Smooth muscle cell of the brain vasculature (primary cell): ENCODE measurements at regions not wholly inside any gene's neighbourhood (a gene's known extent, or its start where the extent isn't known, plus 50 kb on each side); places are given as distances from the start of the nearest gene placed in this dataset.
"Not testable (repeated sequence)": the region's sequence is repeated elsewhere in the genome, so short reads cannot be mapped to it uniquely, and the experiment has no call there.

Source experiments
- DNase-seq: peaks from one replicate; pipeline ENCODE4 v3.0.0-alpha.2; 2012; ENCODE audit warnings: low read depth, low spot score

- DNase-seq = not testable (repeated sequence)
These were observed 96.2 kb downstream of the BDH1 start for GRCh38 chr3:197459571-197459970.

- no peak for DNase-seq
These were observed 96.8 kb downstream of the BDH1 start for GRCh38 chr3:197458906-197459470.

- no peak for DNase-seq
These were observed 97.5 kb downstream of the BDH1 start for GRCh38 chr3:197458179-197458707.

- no peak for DNase-seq
These were observed 99.3 kb downstream of the BDH1 start for GRCh38 chr3:197456261-197457091.

- DNase-seq = not testable (repeated sequence)
These were observed 100.9 kb downstream of the BDH1 start for GRCh38 chr3:197454841-197455240.

GRCh38 chr3:197454014-197454413 is 101.8 kb downstream of the BDH1 start:
- DNase-seq = no peak

- no peak for DNase-seq
These were observed 105.0 kb downstream of the BDH1 start for GRCh38 chr3:197450810-197451209.

GRCh38 chr3:197450308-197450707 is 105.5 kb downstream of the BDH1 start:
- no peak for DNase-seq

GRCh38 chr3:197449181-197449580 is 106.6 kb downstream of the BDH1 start:
- DNase-seq = not testable (repeated sequence)

- DNase-seq = not testable (repeated sequence)
These were observed 108.0 kb downstream of the BDH1 start for GRCh38 chr3:197447781-197448180.

- no peak for DNase-seq
These were observed 108.7 kb downstream of the BDH1 start for GRCh38 chr3:197447057-197447456.

- no peak for DNase-seq
These were observed 109.1 kb downstream of the BDH1 start for GRCh38 chr3:197446700-197447056.

- DNase-seq = no peak
These were observed 109.7 kb downstream of the BDH1 start for GRCh38 chr3:197445896-197446699.

- no peak for DNase-seq
These were observed 110.9 kb downstream of the BDH1 start for GRCh38 chr3:197444793-197445379.

- DNase-seq = no peak
These were observed 112.3 kb downstream of the BDH1 start for GRCh38 chr3:197443506-197443905.

GRCh38 chr3:197440717-197441303 is 115.0 kb downstream of the BDH1 start:
- no peak for DNase-seq

- DNase-seq = no peak
These were observed 116.9 kb downstream of the BDH1 start for GRCh38 chr3:197438906-197439305.

GRCh38 chr3:197435426-197435825 is 120.3 kb downstream of the BDH1 start:
- DNase-seq = no peak

- no peak for DNase-seq
These were observed 120.9 kb downstream of the BDH1 start for GRCh38 chr3:197434830-197435229.

GRCh38 chr3:197432384-197433127 is 123.2 kb downstream of the BDH1 start:
- DNase-seq = no peak
